KMS-11 (cell line): ENCODE measurements at regions not wholly inside any gene's neighbourhood (a gene's known extent, or its start where the extent isn't known, plus 50 kb on each side); places are given as distances from the start of the nearest gene placed in this dataset.

Source experiments
- H2AFZ ChIP-seq: fragments of 200-600 bp; sonication (generic); 2 replicates; pipeline ENCODE4 v1.6.1; 2016; ENCODE audit warnings: antibody characterized with exemption, mixed run types, low read depth
- H3K27ac ChIP-seq: fragments of 200-600 bp; sonication (generic); 2 replicates; pipeline ENCODE4 v1.6.1; 2016; ENCODE audit warnings: mild to moderate bottlenecking, mixed run types
- H3K27me3 ChIP-seq: fragments of 200-600 bp; sonication (generic); 2 replicates; pipeline ENCODE4 v1.6.1; 2017; ENCODE audit warnings: mild to moderate bottlenecking, low read depth, mixed run types, moderate library complexity; ENCODE audit not compliant: insufficient read depth
- H3K36me3 ChIP-seq: fragments of 200-600 bp; sonication (generic); 2 replicates; pipeline ENCODE4 v1.6.1; 2017; ENCODE audit warnings: mild to moderate bottlenecking, mixed run types; ENCODE audit not compliant: insufficient read depth
- H3K4me1 ChIP-seq: fragments of 200-600 bp; sonication (generic); 2 replicates; pipeline ENCODE4 v1.6.1; 2016; ENCODE audit warnings: mild to moderate bottlenecking, low read depth, mixed run types; ENCODE audit not compliant: poor library complexity, severe bottlenecking
- H3K4me2 ChIP-seq: fragments of 200-600 bp; sonication (generic); 2 replicates; pipeline ENCODE4 v1.7.0; 2016; ENCODE audit warnings: mild to moderate bottlenecking, mixed run types
- H3K4me3 ChIP-seq: fragments of 200-600 bp; sonication (generic); IDR thresholded peaks from 2 replicates; pipeline ENCODE4 v1.6.1; 2017; ENCODE audit warnings: low read depth, low read length, mixed read lengths; ENCODE audit not compliant: insufficient read depth
- H3K79me2 ChIP-seq: fragments of 200-600 bp; sonication (generic); 2 replicates; pipeline ENCODE4 v1.6.1; 2016; ENCODE audit warnings: low read depth, mixed run types; ENCODE audit not compliant: insufficient read depth
- H3K9ac ChIP-seq: fragments of 200-600 bp; sonication (generic); 2 replicates; pipeline ENCODE4 v1.6.1; 2016; ENCODE audit warnings: mild to moderate bottlenecking, mixed run types
- H4K20me1 ChIP-seq: fragments of 200-600 bp; sonication (generic); 2 replicates; pipeline ENCODE4 v1.6.1; 2016; ENCODE audit warnings: mild to moderate bottlenecking, mixed run types; ENCODE audit not compliant: insufficient read depth
- CTCF ChIP-seq: fragments of 200-600 bp; sonication (generic); conservative IDR thresholded peaks from 2 replicates; pipeline ENCODE4 v1.6.1; 2017; ENCODE audit warnings: low read depth, mild to moderate bottlenecking, antibody characterized with exemption, low read length, moderate library complexity, mixed read lengths

DNA sequence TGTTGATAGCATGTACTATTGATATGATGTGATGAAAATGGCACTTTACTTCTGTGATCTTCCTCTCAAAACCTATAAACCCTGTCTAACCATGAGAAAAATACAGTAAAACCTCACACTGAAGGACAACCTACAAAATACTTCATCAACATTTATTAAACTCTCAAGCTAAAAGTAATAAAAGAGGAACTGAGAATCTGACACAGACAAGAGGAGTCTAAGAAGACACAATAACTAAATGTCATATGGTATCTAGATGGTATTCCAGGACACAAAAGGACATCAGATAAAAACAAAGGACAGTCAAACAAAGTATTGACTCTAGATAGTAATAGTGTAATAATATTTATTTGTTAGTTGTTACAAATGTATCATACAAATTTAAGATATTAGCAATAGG lies 655.3 kb downstream of the SH3BGRL start:
- Histone ChIP-seq H3K27me3 (no peaks in the 10 kb centered on the region), H3K4me1 (no peaks in the 10 kb centered on the region), H4K20me1 (no peaks in the 10 kb centered on the region), H2AFZ (no peak overlapping the region), H3K36me3 (no peaks in the 10 kb centered on the region), H3K27ac (no peak overlapping the region), H3K79me2 (no peaks in the 10 kb centered on the region), H3K9ac (no peak overlapping the region), H3K4me2 (no peak overlapping the region), H3K4me3 (no peak overlapping the region)
- no peak for TF ChIP-seq CTCF

DNA sequence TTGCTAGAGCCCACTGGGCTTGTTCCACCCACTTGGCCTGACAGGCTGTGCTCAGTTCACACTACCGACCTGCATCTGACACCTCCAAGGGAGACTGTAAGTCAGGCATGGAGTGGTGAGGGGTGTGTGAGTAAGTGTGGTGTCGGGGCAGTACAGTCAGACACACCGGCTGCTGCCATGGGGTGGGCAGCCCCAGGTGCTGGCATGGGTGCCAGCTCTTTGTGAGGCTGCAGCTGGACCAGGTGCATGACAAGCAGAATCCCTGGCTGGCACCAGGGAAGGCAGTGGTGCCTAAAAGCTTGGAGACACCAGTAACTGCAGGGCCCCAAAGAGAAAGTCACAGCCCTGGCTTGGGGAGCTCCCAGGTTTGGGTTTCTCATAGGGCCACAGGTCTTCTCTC lies 665.0 kb downstream of the SH3BGRL start:
- H3K79me2 ChIP-seq: no peaks in the 10 kb centered on the region
- H3K27ac ChIP-seq: no peak overlapping the region
- H4K20me1 ChIP-seq: no peaks in the 10 kb centered on the region
- H3K9ac ChIP-seq: no peak overlapping the region
- no peak overlapping the region for H2AFZ ChIP-seq
- H3K27me3 ChIP-seq: no peaks in the 10 kb centered on the region
- no peak overlapping the region for H3K4me3 ChIP-seq
- no peak for TF ChIP-seq CTCF
- no peaks in the 10 kb centered on the region for H3K36me3 ChIP-seq
- H3K4me1 ChIP-seq: no peaks in the 10 kb centered on the region
- H3K4me2 ChIP-seq: no peak overlapping the region

- Histone ChIP-seq H3K9ac (no peak overlapping the region), H3K4me3 (no peak overlapping the region), H3K27me3 (no peaks in the 10 kb centered on the region), H3K36me3 (no peaks in the 10 kb centered on the region), H4K20me1 (no peaks in the 10 kb centered on the region), H3K4me2 (no peak overlapping the region), H3K79me2 (no peaks in the 10 kb centered on the region), H3K27ac (no peak overlapping the region), H3K4me1 (no peaks in the 10 kb centered on the region), H2AFZ (no peak overlapping the region)
- no peak for TF ChIP-seq CTCF
Measured at GRCh38 chrX:81868979-81869378, 667.1 kb downstream of the SH3BGRL start.

- no peaks in the 10 kb centered on the region for H3K79me2 ChIP-seq
- H3K27me3 ChIP-seq: no peaks in the 10 kb centered on the region
- H3K36me3 ChIP-seq: no peaks in the 10 kb centered on the region
- TF ChIP-seq CTCF: no peak
- no peaks in the 10 kb centered on the region for H3K4me1 ChIP-seq
- H3K27ac ChIP-seq: no peak overlapping the region
- no peak overlapping the region for H3K4me2 ChIP-seq
- H3K4me3 ChIP-seq: no peak overlapping the region
- H4K20me1 ChIP-seq: no peaks in the 10 kb centered on the region
- H3K9ac ChIP-seq: no peak overlapping the region
- no peak overlapping the region for H2AFZ ChIP-seq
Measured at GRCh38 chrX:81874807-81875206, 672.9 kb downstream of the SH3BGRL start.

GRCh38 chrX:81875800-81876199 lies 673.9 kb downstream of the SH3BGRL start:
- no peaks in the 10 kb centered on the region for H3K4me1 ChIP-seq
- no peak for TF ChIP-seq CTCF

More at GRCh38 chrX:81875800-81876199, 673.9 kb downstream of the SH3BGRL start:
- no peak overlapping the region for H3K4me2 ChIP-seq
- no peaks in the 10 kb centered on the region for H3K27me3 ChIP-seq
- H2AFZ ChIP-seq: no peak overlapping the region
- no peaks in the 10 kb centered on the region for H3K79me2 ChIP-seq
- H4K20me1 ChIP-seq: no peaks in the 10 kb centered on the region
- no peak overlapping the region for H3K27ac ChIP-seq
- H3K9ac ChIP-seq: no peak overlapping the region
- no peaks in the 10 kb centered on the region for H3K36me3 ChIP-seq
- H3K4me3 ChIP-seq: no peak overlapping the region
